ENCODE measurements at regions not wholly inside any gene's neighbourhood (a gene's known extent, or its start where the extent isn't known, plus 50 kb on each side); places are given as distances from the start of the nearest gene placed in this dataset.
"Not testable (repeated sequence)": the region's sequence is repeated elsewhere in the genome, so short reads cannot be mapped to it uniquely, and the experiment has no call there.

DNA sequence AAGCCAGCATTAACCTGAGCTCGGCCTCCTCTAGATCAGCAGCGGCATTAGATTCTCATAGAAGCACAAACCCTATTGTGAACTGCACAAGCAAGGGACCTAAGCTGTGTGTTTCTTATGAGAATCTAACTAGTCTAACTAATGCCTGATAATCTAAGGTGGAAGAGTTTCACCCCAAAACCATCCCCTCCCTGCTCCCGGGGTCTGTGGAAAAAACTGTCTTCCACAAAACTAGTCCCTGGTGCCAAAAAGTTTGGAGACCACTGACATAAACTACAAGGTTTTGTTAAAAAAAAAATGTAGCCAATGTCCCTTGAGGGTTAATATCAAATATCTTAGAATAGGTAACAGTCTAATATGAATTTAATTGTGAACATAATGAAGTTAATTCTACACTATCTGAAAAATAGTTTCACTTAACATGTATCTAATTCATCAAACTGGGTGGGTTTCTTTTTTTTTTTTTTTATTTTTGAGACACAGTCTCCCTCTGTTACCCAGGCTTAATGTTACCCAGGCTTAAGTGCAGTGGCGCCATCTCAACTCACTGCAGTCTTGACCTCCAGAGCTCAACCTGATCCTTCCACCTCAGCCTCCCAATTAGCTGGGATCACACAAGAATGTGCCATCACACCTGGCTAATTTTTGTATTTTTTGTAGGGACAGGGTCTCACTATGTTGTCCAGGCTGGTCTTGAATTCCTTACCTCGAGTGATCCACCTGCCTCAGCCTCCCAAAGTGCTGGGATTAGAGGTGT, 4752.2 kb upstream of the OR11H1 start:
- TF ChIP-seq, protein P1, sequence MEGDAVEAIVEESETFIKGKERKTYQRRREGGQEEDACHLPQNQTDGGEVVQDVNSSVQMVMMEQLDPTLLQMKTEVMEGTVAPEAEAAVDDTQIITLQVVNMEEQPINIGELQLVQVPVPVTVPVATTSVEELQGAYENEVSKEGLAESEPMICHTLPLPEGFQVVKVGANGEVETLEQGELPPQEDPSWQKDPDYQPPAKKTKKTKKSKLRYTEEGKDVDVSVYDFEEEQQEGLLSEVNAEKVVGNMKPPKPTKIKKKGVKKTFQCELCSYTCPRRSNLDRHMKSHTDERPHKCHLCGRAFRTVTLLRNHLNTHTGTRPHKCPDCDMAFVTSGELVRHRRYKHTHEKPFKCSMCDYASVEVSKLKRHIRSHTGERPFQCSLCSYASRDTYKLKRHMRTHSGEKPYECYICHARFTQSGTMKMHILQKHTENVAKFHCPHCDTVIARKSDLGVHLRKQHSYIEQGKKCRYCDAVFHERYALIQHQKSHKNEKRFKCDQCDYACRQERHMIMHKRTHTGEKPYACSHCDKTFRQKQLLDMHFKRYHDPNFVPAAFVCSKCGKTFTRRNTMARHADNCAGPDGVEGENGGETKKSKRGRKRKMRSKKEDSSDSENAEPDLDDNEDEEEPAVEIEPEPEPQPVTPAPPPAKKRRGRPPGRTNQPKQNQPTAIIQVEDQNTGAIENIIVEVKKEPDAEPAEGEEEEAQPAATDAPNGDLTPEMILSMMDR (IDR thresholded peaks at IDR 0.05; ENCODE audit: borderline replicate concordance, extremely low read depth, low read length, poor library complexity, severe bottlenecking) = not testable (repeated sequence)
- not testable (repeated sequence) for TF ChIP-seq EZH2 (IDR thresholded peaks at IDR 0.05; ENCODE audit: borderline replicate concordance, low read depth, low read length, severe bottlenecking)

Measured in DND-41 (cell line).